ENCODE measurements at regions not wholly inside any gene's neighbourhood (a gene's known extent, or its start where the extent isn't known, plus 50 kb on each side); places are given as distances from the start of the nearest gene placed in this dataset.

DNA sequence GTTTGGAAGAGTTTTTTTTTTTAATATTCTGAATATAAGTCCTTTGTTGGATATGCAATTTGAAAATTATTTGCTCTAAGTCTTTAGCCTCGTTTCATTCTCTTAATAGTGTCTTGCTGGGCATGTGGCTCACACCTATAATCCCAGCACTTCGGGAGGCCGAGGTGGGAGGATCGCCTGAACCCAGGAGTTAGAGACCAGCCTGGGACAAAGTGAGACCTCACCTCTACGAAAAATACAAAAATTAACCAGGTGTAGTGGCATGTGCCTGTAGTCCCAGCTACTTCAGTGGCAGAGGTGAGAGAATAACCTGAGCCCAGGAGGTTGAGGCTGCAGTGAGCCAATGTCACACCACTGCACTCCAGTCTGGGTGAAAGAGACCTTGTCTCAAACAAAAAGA lies 87.3 kb upstream of the UBAC2 start:
- TF ChIP-seq, protein P1, sequence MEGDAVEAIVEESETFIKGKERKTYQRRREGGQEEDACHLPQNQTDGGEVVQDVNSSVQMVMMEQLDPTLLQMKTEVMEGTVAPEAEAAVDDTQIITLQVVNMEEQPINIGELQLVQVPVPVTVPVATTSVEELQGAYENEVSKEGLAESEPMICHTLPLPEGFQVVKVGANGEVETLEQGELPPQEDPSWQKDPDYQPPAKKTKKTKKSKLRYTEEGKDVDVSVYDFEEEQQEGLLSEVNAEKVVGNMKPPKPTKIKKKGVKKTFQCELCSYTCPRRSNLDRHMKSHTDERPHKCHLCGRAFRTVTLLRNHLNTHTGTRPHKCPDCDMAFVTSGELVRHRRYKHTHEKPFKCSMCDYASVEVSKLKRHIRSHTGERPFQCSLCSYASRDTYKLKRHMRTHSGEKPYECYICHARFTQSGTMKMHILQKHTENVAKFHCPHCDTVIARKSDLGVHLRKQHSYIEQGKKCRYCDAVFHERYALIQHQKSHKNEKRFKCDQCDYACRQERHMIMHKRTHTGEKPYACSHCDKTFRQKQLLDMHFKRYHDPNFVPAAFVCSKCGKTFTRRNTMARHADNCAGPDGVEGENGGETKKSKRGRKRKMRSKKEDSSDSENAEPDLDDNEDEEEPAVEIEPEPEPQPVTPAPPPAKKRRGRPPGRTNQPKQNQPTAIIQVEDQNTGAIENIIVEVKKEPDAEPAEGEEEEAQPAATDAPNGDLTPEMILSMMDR (IDR thresholded peaks at IDR 0.05), result no peak
- no peak for TF ChIP-seq POLR2A (IDR thresholded peaks at IDR 0.05)
